Liver (tissue), 8 donors: ENCODE measurements at regions not wholly inside any gene's neighbourhood (a gene's known extent, or its start where the extent isn't known, plus 50 kb on each side); places are given as distances from the start of the nearest gene placed in this dataset.

Experiments
- DNase-seq: peaks from one replicate; pipeline ENCODE4 v3.0.0-alpha.2; 2017; ENCODE audit warnings: low spot score
- H3K27ac ChIP-seq, 2 donors: one replicate each; pipeline ENCODE4 v1.7.0; 2013; ENCODE audit warnings: inconsistent platforms in 2 of 2, low read length in 2 of 2, control low read depth in 1 of 2, low read depth in 1 of 2, mild to moderate bottlenecking in 1 of 2
- H3K27me3 ChIP-seq, 4 donors: one replicate each; pipeline versions ENCODE4 v1.6.1 to v1.7.0; 2013; ENCODE audit warnings: low read length in 3 of 4, inconsistent platforms in 1 of 4, mild to moderate bottlenecking in 1 of 4, moderate library complexity in 1 of 4; ENCODE audit not compliant: control insufficient read depth in 4 of 4, insufficient read depth in 4 of 4
- H3K36me3 ChIP-seq, 4 donors: one replicate each; pipeline versions ENCODE4 v1.6.1 to v1.7.0; 2013; ENCODE audit warnings: low read length in 3 of 4, mild to moderate bottlenecking in 3 of 4, low read depth in 1 of 4, moderate library complexity in 1 of 4; ENCODE audit not compliant: control insufficient read depth in 4 of 4, insufficient read depth in 3 of 4
- H3K4me1 ChIP-seq, 4 donors: one replicate each; pipeline versions ENCODE4 v1.6.1 to v1.7.0; 2013; ENCODE audit warnings: low read length in 3 of 4, mild to moderate bottlenecking in 3 of 4, moderate library complexity in 1 of 4; ENCODE audit not compliant: control insufficient read depth in 4 of 4, insufficient read depth in 4 of 4
- H3K4me3 ChIP-seq, 3 donors: one replicate each; pipeline versions ENCODE4 v1.6.1 to v1.7.0; 2013; ENCODE audit warnings: low read length in 3 of 3, control low read depth in 1 of 3, low read depth in 1 of 3, mild to moderate bottlenecking in 1 of 3
- H3K9ac ChIP-seq, 2 donors: one replicate each; pipeline ENCODE4 v1.7.0; 2013; ENCODE audit warnings: low read length in 2 of 2, mild to moderate bottlenecking in 2 of 2, moderate library complexity in 2 of 2, control low read depth in 1 of 2, low read depth in 1 of 2
- H3K9me3 ChIP-seq, 4 donors: one replicate each; pipeline versions ENCODE4 v1.6.1 to v1.7.0; 2013; ENCODE audit warnings: low read length in 3 of 4; ENCODE audit not compliant: control insufficient read depth in 4 of 4
- CTCF ChIP-seq: fragments of 150-350 bp; IDR thresholded peaks from 2 replicates; pipeline ENCODE4 v1.5.1; 2017; ENCODE audit warnings: improper control_type of control experiment, low read depth, low read length; ENCODE audit not compliant: missing input control
- EGR1 ChIP-seq, 2 donors: IDR thresholded peaks; 2 replicates each; pipeline ENCODE4 v1.6.1; 2016 to 2018; ENCODE audit warnings: antibody characterized with exemption in 2 of 2, low read depth in 2 of 2
- FOXA1 ChIP-seq: IDR thresholded peaks from 2 replicates; pipeline ENCODE4 v1.6.1; 2016; ENCODE audit warnings: antibody characterized with exemption
- FOXA2 ChIP-seq: IDR thresholded peaks from 2 replicates; pipeline ENCODE4 v1.6.1; 2016; ENCODE audit warnings: antibody characterized with exemption
- GABPA ChIP-seq, 2 donors: IDR thresholded peaks in 1 of 2; conservative IDR thresholded peaks in 1 of 2; 2 replicates each; pipeline ENCODE4 v1.6.1; 2016; ENCODE audit warnings: antibody characterized with exemption in 2 of 2, mild to moderate bottlenecking in 1 of 2, moderate library complexity in 1 of 2
- HNF4A ChIP-seq, 2 donors: conservative IDR thresholded peaks; 2 replicates each; pipeline ENCODE4 v1.6.1; 2016; ENCODE audit warnings: antibody characterized with exemption in 2 of 2, mild to moderate bottlenecking in 2 of 2
- HNF4G ChIP-seq: IDR thresholded peaks from 2 replicates; pipeline ENCODE4 v1.6.1; 2016; ENCODE audit warnings: antibody characterized with exemption
- JUND ChIP-seq, 2 donors: IDR thresholded peaks; 2 replicates each; pipeline ENCODE4 v1.6.1; 2016; ENCODE audit warnings: antibody characterized with exemption in 2 of 2
- MAX ChIP-seq: IDR thresholded peaks from 2 replicates; pipeline ENCODE4 v1.6.1; 2016; ENCODE audit warnings: antibody characterized with exemption
- NR2F2 ChIP-seq: IDR thresholded peaks from 2 replicates; pipeline ENCODE4 v1.6.1; 2016; ENCODE audit warnings: antibody characterized with exemption
- RAD21 ChIP-seq, 2 donors: IDR thresholded peaks; 2 replicates each; pipeline ENCODE4 v1.6.1; 2016; ENCODE audit warnings: antibody characterized with exemption in 2 of 2, mild to moderate bottlenecking in 2 of 2
- REST ChIP-seq: IDR thresholded peaks from 2 replicates; pipeline ENCODE4 v1.6.1; 2016; ENCODE audit warnings: antibody characterized with exemption, mild to moderate bottlenecking
- RXRA ChIP-seq, 2 donors: IDR thresholded peaks; 2 replicates each; pipeline ENCODE4 v1.6.1; 2017 to 2018; ENCODE audit warnings: antibody characterized with exemption in 2 of 2, mild to moderate bottlenecking in 1 of 2
- SP1 ChIP-seq: IDR thresholded peaks from 2 replicates; pipeline ENCODE4 v1.6.1; 2018; ENCODE audit warnings: antibody characterized with exemption, mild to moderate bottlenecking
- TAF1 ChIP-seq: conservative IDR thresholded peaks from 2 replicates; pipeline ENCODE4 v1.6.1; 2016; ENCODE audit warnings: antibody characterized with exemption, mild to moderate bottlenecking
- YY1 ChIP-seq: IDR thresholded peaks from 2 replicates; pipeline ENCODE4 v1.6.1; 2016; ENCODE audit warnings: antibody characterized with exemption, mild to moderate bottlenecking
- ZBTB33 ChIP-seq: IDR thresholded peaks from 2 replicates; pipeline ENCODE4 v1.6.1; 2016; ENCODE audit warnings: antibody characterized with exemption
- WGBS: extraction: QIAGEN DNeasy Blood & Tissue Kit; methylation state at CpG from one replicate; pipeline ENCODE4 v1.1.7; 2013; 5-methylcytosine and 5-hydroxymethylcytosine counted together
- TF ChIP-seq, protein P1 (sequence below): IDR thresholded peaks from 2 replicates; pipeline ENCODE4 v1.6.1; 2016; ENCODE audit warnings: antibody characterized with exemption
- donor health status: healthy.
- donor health status: healthy.
- donor health status: healthy.
- donor health status: healthy.
- donor health status: healthy.

DNA sequence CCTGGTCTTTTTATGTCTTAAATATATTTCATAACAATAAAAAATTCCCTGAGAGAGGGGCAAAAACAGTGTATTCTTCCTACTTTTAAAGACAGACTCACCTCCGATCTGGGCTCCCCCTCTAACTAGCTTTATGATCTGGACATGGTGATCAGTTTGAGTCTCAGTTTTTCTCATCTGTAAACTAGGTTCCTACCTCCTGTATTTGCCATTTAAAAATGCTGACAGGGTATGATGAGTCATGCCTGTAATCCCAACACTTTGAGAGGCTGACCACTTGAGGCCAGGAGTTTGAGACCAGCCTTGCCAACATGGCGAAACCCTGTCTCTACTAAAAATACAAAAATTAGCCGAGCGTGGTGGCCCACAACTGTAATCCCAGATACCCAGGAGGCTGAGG lies 114.8 kb upstream of the LHX5 start:
- 78% methylated on average over 4 of the region's 4 CpGs for WGBS
- Histone ChIP-seq H3K4me1 (no peaks in the 10 kb centered on the region), H3K27ac (no peak overlapping the region), H3K9ac (no peak overlapping the region), H3K27me3 (peaks cover 0 to 16% (median 3%) of the 10 kb centered on the region in 4 donors), H3K4me3 (no peak overlapping the region), H3K36me3 (no peaks in the 10 kb centered on the region), H3K9me3 (peaks cover 4 to 9% (median 5%) of the 10 kb centered on the region in 4 donors)
- TF ChIP-seq RXRA (IDR thresholded peaks at IDR 0.05) (no peak), HNF4G (no peak), FOXA1 (no peak), MAX (no peak), TAF1 (no peak), CTCF (no peak), NR2F2 (no peak), SP1 (no peak), ZBTB33 (no peak), RAD21 (IDR thresholded peaks at IDR 0.05) (no peak), EGR1 (IDR thresholded peaks at IDR 0.05; ENCODE audit: low read depth in 2 of 2) (no peak), FOXA2 (no peak), HNF4A (conservative IDR thresholded peaks at IDR 0.05) (no peak), REST (no peak), JUND (IDR thresholded peaks at IDR 0.05) (no peak), GABPA (IDR thresholded peaks at IDR 0.05 in 1 of 2, conservative IDR thresholded peaks at IDR 0.05 in 1 of 2) (no peak), YY1 (no peak)
- TF ChIP-seq, protein P1, sequence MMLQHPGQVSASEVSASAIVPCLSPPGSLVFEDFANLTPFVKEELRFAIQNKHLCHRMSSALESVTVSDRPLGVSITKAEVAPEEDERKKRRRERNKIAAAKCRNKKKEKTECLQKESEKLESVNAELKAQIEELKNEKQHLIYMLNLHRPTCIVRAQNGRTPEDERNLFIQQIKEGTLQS: no peak
- no peak for DNase-seq
